Lower leg skin (tissue), 4 donors: ENCODE measurements at regions not wholly inside any gene's neighbourhood (a gene's known extent, or its start where the extent isn't known, plus 50 kb on each side); places are given as distances from the start of the nearest gene placed in this dataset.

Experiments used
- DNase-seq, 2 donors: peaks; one replicate each; pipeline ENCODE4 v3.0.0-alpha.2; 2019; ENCODE audit warnings: low spot score in 2 of 2
- H3K4me3 ChIP-seq: fragments of 200-600 bp; sonication (generic); 2 replicates; pipeline ENCODE4 v1.5.1; 2017; ENCODE audit warnings: mild to moderate bottlenecking, low read depth; ENCODE audit not compliant: poor library complexity, severe bottlenecking
- POLR2A ChIP-seq, 2 donors: fragments of 450-650 bp; IDR thresholded peaks; one replicate each; pipeline ENCODE4 v1.6.1; 2016 to 2017; ENCODE audit warnings: antibody characterized with exemption in 2 of 2, mild to moderate bottlenecking in 1 of 2, moderate library complexity in 1 of 2
- WGBS, 2 donors: methylation state at CpG; one replicate each; pipeline ENCODE4 v1.1.5; 2018; 5-methylcytosine and 5-hydroxymethylcytosine counted together
- intact Hi-C: fragments of 100-400 bp; cut with DNase I; formaldehyde crosslinking; loops from one replicate; pipeline ENCODE4 v1.15.0; 2023; ENCODE audit warnings: low total_unique reads
- TF ChIP-seq, protein P1 (sequence below), 3 donors: fragments of 450-650 bp; IDR thresholded peaks; one replicate each; pipeline ENCODE4 v1.5.1; 2016; ENCODE audit warnings: antibody characterized with exemption in 3 of 3, mild to moderate bottlenecking in 3 of 3, moderate library complexity in 2 of 3

DNA sequence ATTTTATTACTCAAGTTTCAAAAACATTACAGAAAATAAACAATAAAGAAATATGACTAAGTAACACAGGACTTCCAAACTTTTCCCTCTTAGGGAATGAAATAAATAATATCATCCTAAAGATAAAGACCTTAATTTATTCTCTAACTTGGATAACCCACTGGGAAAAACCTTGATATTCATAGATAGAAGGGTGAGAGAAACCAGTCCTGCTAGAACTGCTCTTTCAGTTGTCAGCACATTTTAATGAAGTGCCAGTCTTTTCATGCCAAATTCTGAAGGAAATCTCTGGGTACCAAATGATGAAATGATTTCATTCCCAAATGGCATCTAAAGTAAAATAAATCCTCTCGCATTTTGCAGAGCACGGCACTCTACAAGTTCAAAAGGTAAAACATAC lies 114.5 kb upstream of the SMIM30 start:
- H3K4me3 ChIP-seq = no peak overlapping the region
- WGBS, 2 donors = 56 to 75% methylated on average over 2 of the region's 2 CpGs
- intact Hi-C loops = no loop called here
- no peak for DNase-seq
- TF ChIP-seq, protein P1, sequence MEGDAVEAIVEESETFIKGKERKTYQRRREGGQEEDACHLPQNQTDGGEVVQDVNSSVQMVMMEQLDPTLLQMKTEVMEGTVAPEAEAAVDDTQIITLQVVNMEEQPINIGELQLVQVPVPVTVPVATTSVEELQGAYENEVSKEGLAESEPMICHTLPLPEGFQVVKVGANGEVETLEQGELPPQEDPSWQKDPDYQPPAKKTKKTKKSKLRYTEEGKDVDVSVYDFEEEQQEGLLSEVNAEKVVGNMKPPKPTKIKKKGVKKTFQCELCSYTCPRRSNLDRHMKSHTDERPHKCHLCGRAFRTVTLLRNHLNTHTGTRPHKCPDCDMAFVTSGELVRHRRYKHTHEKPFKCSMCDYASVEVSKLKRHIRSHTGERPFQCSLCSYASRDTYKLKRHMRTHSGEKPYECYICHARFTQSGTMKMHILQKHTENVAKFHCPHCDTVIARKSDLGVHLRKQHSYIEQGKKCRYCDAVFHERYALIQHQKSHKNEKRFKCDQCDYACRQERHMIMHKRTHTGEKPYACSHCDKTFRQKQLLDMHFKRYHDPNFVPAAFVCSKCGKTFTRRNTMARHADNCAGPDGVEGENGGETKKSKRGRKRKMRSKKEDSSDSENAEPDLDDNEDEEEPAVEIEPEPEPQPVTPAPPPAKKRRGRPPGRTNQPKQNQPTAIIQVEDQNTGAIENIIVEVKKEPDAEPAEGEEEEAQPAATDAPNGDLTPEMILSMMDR (IDR thresholded peaks at IDR 0.05) = no peak
- TF ChIP-seq POLR2A (IDR thresholded peaks at IDR 0.05) = no peak

DNA sequence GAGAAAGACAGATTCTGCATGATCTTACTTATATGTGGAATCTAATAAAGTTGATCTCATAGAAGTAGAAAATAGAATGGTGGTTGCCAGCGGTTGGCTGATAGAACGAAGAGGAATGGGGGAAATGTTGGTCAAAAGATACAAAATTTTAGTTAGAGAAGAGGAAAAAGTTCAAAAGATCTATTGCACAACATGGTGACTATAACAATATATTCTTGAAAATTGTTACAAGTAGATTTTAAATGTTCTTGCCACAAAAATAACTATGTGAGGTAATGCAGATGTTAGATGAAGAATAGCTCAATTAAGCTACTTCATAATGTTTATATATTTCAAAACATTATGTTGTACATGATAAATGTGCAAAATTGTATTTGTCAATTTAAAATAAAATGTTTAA lies 112.3 kb upstream of the SMIM30 start:
- TF ChIP-seq, protein P1 (IDR thresholded peaks at IDR 0.05) = no peak
- no peak for TF ChIP-seq POLR2A (IDR thresholded peaks at IDR 0.05)
- 83 to 84% methylated on average over 2 of the region's 2 CpGs for WGBS, 2 donors
- H3K4me3 ChIP-seq = no peak overlapping the region
- DNase-seq = no peak
- intact Hi-C loops = no loop called here

DNA sequence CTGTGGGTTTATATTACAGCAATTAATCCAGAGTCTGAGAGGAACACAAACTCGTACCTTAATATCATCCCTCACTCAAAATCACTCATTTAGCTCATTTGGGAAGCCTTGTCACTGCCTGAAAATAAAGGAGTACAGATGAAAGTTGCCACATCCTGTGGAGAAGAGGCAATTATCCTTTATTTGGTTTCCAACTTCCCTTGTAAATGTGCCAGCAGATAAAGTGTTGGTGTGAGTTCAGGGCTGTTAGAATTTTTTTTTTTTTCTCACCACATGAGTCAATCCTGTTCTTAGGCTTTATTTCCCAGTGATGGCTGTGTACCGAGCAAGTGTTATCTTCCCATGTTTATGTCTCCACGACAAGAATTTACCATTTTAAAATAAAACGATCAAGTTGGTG lies 99.0 kb upstream of the SMIM30 start:
- intact Hi-C loops = no loop called here
- TF ChIP-seq, protein P1 (IDR thresholded peaks at IDR 0.05) = no peak
- no peak for TF ChIP-seq POLR2A (IDR thresholded peaks at IDR 0.05)
- 40 to 41% methylated on average over 4 of the region's 4 CpGs for WGBS, 2 donors
- H3K4me3 ChIP-seq = no peak overlapping the region
- no peak for DNase-seq

DNA sequence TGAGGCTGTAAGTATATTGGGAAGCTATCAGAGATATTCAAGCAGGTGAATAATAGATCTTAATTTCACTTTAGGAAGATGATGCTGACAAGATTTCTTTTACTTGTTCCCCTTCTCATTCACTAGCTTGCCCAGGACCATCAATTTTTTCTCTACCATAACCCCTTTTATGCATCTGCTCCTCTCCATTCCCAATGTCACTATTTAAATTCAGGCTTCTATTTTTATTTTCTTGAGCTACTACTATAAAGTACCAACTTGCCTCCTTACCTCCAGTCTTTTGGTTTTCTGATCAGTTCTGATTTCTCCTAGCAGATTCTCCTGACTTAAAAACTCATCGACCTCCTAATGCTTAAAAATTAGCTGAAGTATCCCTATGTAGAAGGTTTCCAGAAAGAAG lies 97.7 kb upstream of the SMIM30 start:
- intact Hi-C loops = no loop called here
- TF ChIP-seq, protein P1 (IDR thresholded peaks at IDR 0.05) = no peak
- no peak overlapping the region for H3K4me3 ChIP-seq
- WGBS, 2 donors = 47 to 78% methylated on average over 1 of the region's 1 CpG
- no peak for DNase-seq

DNA sequence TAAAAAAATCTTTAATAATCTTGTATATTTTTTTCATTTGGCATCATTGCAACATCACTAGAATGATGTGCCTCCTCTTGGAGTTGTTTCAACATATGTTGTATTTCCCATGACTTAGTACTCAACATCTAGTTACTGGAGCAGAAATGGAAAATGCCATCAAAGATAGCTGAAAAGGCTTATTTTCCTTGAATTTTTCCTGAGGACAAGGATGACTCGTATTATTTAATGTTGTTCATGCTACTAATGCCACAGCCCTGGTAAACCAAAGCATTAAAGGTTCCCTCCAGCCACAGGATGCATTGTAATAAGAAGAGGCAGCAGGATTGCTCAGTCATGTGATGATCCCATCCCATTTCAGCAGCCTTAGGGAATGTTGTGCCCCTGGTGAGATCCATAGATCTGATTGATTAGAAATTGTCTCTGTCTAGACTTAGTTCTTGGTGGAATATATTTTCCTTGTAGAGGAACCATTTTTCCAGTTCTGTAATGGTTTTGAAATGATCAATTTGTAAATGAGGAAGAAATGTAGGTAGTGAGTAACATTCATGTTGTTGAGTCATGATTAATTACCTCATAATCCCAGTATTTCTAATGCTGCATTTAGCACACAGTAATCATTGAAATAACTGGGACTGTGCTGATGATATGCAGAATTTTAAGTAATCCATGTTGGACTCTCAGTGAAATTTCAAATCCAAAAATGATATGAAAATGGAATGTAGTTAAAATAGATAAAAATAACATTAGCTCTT lies 91.3 kb upstream of the SMIM30 start:
- 41 to 43% methylated on average over 1 of the region's 1 CpG for WGBS, 2 donors
- intact Hi-C loops = no loop called here
- DNase-seq = no peak
- TF ChIP-seq, protein P1 (IDR thresholded peaks at IDR 0.05) = no peak
- no peak for TF ChIP-seq POLR2A (IDR thresholded peaks at IDR 0.05)
- no peak overlapping the region for H3K4me3 ChIP-seq

DNA sequence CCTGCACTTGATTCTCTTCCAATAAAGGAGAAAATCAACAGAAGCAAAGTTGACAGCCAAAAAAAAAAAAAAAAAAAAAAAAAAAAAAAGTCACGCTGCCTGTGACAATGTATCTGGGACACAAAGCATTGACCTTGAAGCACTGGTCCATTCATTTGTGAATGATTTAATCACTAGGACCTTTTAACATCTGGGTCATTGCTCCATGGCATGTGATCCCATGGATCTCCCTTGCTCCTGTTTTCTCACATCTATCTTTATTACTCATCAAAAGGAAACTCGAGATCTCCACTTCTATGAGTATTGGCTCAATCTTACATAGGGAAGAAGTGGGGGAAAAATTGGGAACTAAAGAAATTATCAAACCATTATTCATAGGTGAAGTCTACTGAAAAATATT lies 89.6 kb upstream of the SMIM30 start:
- TF ChIP-seq POLR2A (IDR thresholded peaks at IDR 0.05) = no peak
- TF ChIP-seq, protein P1 (IDR thresholded peaks at IDR 0.05) = no peak
- WGBS, 2 donors = 62 to 69% methylated on average over 2 of the region's 2 CpGs
- H3K4me3 ChIP-seq = no peak overlapping the region
- intact Hi-C loops = no loop called here
- DNase-seq = no peak
